GM12878 (cell line): ENCODE measurements at regions not wholly inside any gene's neighbourhood (a gene's known extent, or its start where the extent isn't known, plus 50 kb on each side); places are given as distances from the start of the nearest gene placed in this dataset.

Experiments used
- ATAC-seq: fragments of 200-7000 bp; cut with Tn5 transposase; 3 replicates; pipeline ENCODE4 v1.9.1; 2020; ENCODE audit warnings: mild to moderate bottlenecking, moderate library complexity
- BruUV-seq: library from RNA; stranded (reverse); fragments of 400-500 nt; replicated peaks from 2 replicates; lab custom pipeline; 2021; lab: Mats Ljungman, UMichigan
- CTCF ChIA-PET: fragments of 300-600 bp; sonication (Branson Sonifier 250); formaldehyde crosslinking; extraction: SDS; loops from one replicate; lab custom pipeline; 2021; ENCODE audit warnings: inconsistent platforms; lab: Yijun Ruan, JAX
- POLR2A ChIA-PET: fragments of 350-600 bp; formaldehyde crosslinking; extraction: SDS; loops from one replicate; lab custom pipeline; 2021; ENCODE audit warnings: inconsistent platforms; lab: Charles Lee
- RAD21 ChIA-PET: fragments of 300-600 bp; sonication (Branson Sonifier 250); formaldehyde crosslinking; loops from one replicate; lab custom pipeline; 2023; ENCODE audit warnings: antibody characterized with exemption; ENCODE audit not compliant: unreplicated experiment; lab: Charles Lee
- SMC1A ChIA-PET: fragments of 300-600 bp; sonication (Branson Sonifier 250); formaldehyde crosslinking; loops from one replicate; lab custom pipeline; 2023; ENCODE audit not compliant: unreplicated experiment, uncharacterized antibody; lab: Charles Lee
- DNase-seq: peaks from one replicate; pipeline ENCODE4 v3.0.0-alpha.2; 2011; ENCODE audit warnings: low read depth, low spot score
- FAIRE-seq: peaks from 3 replicates; lab custom pipeline; 2011; peaks lifted over from hg19 to GRCh38; lab: Jason Lieb, UNC
- H2AFZ ChIP-seq: 2 replicates; pipeline ENCODE4 v1.6.0; 2011; ENCODE audit warnings: low read depth, low read length, control low read depth; ENCODE audit not compliant: control insufficient read depth
- H3K27ac ChIP-seq: 2 replicates; pipeline ENCODE4 v1.5.1; 2011; ENCODE audit warnings: control low read depth; ENCODE audit not compliant: control insufficient read depth, insufficient read depth
- H3K27me3 ChIP-seq, 2 experiments: replicated peaks in 1 of 2; 2 replicates each; pipeline versions ENCODE4 v1.6.0 to v1.6.1; 2011; ENCODE audit warnings: low read length in 1 of 2; ENCODE audit not compliant: control insufficient read depth in 2 of 2, insufficient read depth in 2 of 2
- H3K36me3 ChIP-seq, 2 experiments: 2 replicates each; pipeline ENCODE4 v1.5.1; 2011; ENCODE audit warnings: low read length in 1 of 2; ENCODE audit not compliant: control insufficient read depth in 2 of 2, insufficient read depth in 2 of 2
- H3K4me1 ChIP-seq: 2 replicates; pipeline ENCODE4 v1.6.1; 2011; ENCODE audit warnings: mild to moderate bottlenecking, low read length, moderate library complexity, mixed read lengths; ENCODE audit not compliant: control insufficient read depth, insufficient read depth
- H3K4me2 ChIP-seq: 2 replicates; pipeline ENCODE4 v1.6.0; 2011; ENCODE audit warnings: control low read depth; ENCODE audit not compliant: control insufficient read depth, insufficient read depth
- H3K4me3 ChIP-seq: fragments of 200-600 bp; sonication (generic); 2 replicates; pipeline ENCODE4 v1.5.1; 2016
- H3K79me2 ChIP-seq: 2 replicates; pipeline ENCODE4 v1.6.0; 2011; ENCODE audit warnings: low read length; ENCODE audit not compliant: control insufficient read depth, insufficient read depth
- H3K9ac ChIP-seq: 2 replicates; pipeline ENCODE4 v1.8.0; 2011; ENCODE audit warnings: low read length, control low read depth, mixed read lengths; ENCODE audit not compliant: control insufficient read depth, insufficient read depth
- H3K9me3 ChIP-seq: replicated peaks from 3 replicates; pipeline ENCODE4 v1.5.1; 2011; ENCODE audit warnings: mild to moderate bottlenecking, low read length; ENCODE audit not compliant: control insufficient read depth, insufficient read depth
- H4K20me1 ChIP-seq: 2 replicates; pipeline ENCODE4 v1.6.0; 2011; ENCODE audit not compliant: control insufficient read depth, insufficient read depth
- BRCA1 ChIP-seq: IDR thresholded peaks from 2 replicates; pipeline ENCODE4 v1.6.1; 2011; ENCODE audit warnings: low read depth, low read length, improper control_type of control experiment
- CBFB ChIP-seq: IDR thresholded peaks from 2 replicates; pipeline ENCODE4 v1.6.1; 2016; ENCODE audit warnings: antibody characterized with exemption, low read depth
- CBX5 ChIP-seq: sonication (generic); IDR thresholded peaks from 2 replicates; pipeline ENCODE4 v1.6.1; 2016; ENCODE audit warnings: low read depth, moderate library complexity, mild to moderate bottlenecking, inconsistent platforms
- CTCF ChIP-seq, 3 experiments: IDR thresholded peaks in 2 of 3; conservative IDR thresholded peaks in 1 of 3; 2 replicates each; pipeline ENCODE4 v1.5.1; 2011; ENCODE audit warnings: low read depth in 3 of 3, low read length in 3 of 3, mild to moderate bottlenecking in 3 of 3, control low read depth in 2 of 3, moderate library complexity in 2 of 3, inconsistent platforms in 1 of 3, mixed read lengths in 1 of 3; ENCODE audit not compliant: control insufficient read depth in 2 of 3, insufficient read depth in 1 of 3; ENCODE audit errors: extremely low read depth in 1 of 3
- DPF2 ChIP-seq: fragments of 450-650 bp; IDR thresholded peaks from 2 replicates; pipeline ENCODE4 v1.6.1; 2017; ENCODE audit warnings: mild to moderate bottlenecking
- EED ChIP-seq: sonication (generic); IDR thresholded peaks from 2 replicates; pipeline ENCODE4 v1.6.1; 2016; ENCODE audit warnings: antibody characterized with exemption, low read depth
- HDAC2 ChIP-seq: fragments of 200-600 bp; sonication (generic); IDR thresholded peaks from 2 replicates; pipeline ENCODE4 v1.6.1; 2017
- NR2C2 ChIP-seq: IDR thresholded peaks from 2 replicates; pipeline ENCODE4 v1.6.1; 2011; ENCODE audit warnings: borderline replicate concordance, low read depth; ENCODE audit not compliant: control insufficient read depth, insufficient read length
- POU2F2 ChIP-seq: IDR thresholded peaks from 3 replicates; pipeline ENCODE4 v1.6.1; 2011; ENCODE audit warnings: low read depth, mild to moderate bottlenecking, low read length, borderline replicate concordance
- PRDM15 ChIP-seq: fragments of 450-650 bp; formaldehyde crosslinking; IDR thresholded peaks from 2 replicates; pipeline ENCODE4 v1.4.0; 2020; ENCODE audit warnings: mild to moderate bottlenecking, moderate library complexity
- RELB ChIP-seq: fragments of 450-650 bp; IDR thresholded peaks from 2 replicates; pipeline ENCODE4 v1.6.1; 2017; ENCODE audit warnings: low read depth, mild to moderate bottlenecking, moderate library complexity
- SMC3 ChIP-seq: IDR thresholded peaks from 2 replicates; pipeline ENCODE4 v1.6.1; 2011; ENCODE audit warnings: low read length, improper control_type of control experiment, borderline replicate concordance
- SP1 ChIP-seq: IDR thresholded peaks from one replicate; pipeline ENCODE4 v1.6.1; 2011; ENCODE audit warnings: low read depth, low read length
- STAT1 ChIP-seq: fragments of 450-650 bp; conservative IDR thresholded peaks from 2 replicates; pipeline ENCODE4 v1.6.1; 2014; ENCODE audit warnings: antibody characterized with exemption, mild to moderate bottlenecking
- SUZ12 ChIP-seq: fragments of 200-600 bp; sonication (generic); IDR thresholded peaks from one replicate; pipeline ENCODE4 v1.6.1; 2018; ENCODE audit warnings: antibody characterized with exemption, mild to moderate bottlenecking; ENCODE audit not compliant: unreplicated experiment
- TARDBP ChIP-seq: IDR thresholded peaks from 2 replicates; pipeline ENCODE4 v1.6.1; 2016; ENCODE audit warnings: borderline replicate concordance
- TCF12 ChIP-seq: IDR thresholded peaks from 2 replicates; pipeline ENCODE4 v1.6.1; 2011; ENCODE audit warnings: low read depth, mild to moderate bottlenecking, low read length
- ZNF274 ChIP-seq: IDR thresholded peaks from one replicate; pipeline ENCODE4 v1.8.0; 2011; ENCODE audit not compliant: insufficient read length, insufficient read depth
- WGBS: methylation state at CpG from one replicate; pipeline ENCODE4 v1.1.6; 2016; ENCODE audit warnings: low lambda C conversion rate; ENCODE audit not compliant: insufficient replicate concordance, insufficient coverage; ENCODE audit errors: missing lambda C conversion rate; 5-methylcytosine and 5-hydroxymethylcytosine counted together
- in situ Hi-C: fragments of 300-500 bp; cut with MboI; formaldehyde crosslinking; loops from 9 replicates; pipeline ENCODE4 v1.14.3; 2018; ENCODE audit warnings: mixed read lengths
- intact Hi-C: fragments of 100-400 bp; cut with micrococcal nuclease; formaldehyde crosslinking; loops from one replicate; pipeline ENCODE4 v1.14.2; 2022; ENCODE audit not compliant: unreplicated experiment

GRCh38 chr4:156569535-156569934 lies 402.1 kb downstream of the PDGFC start:
- H3K9me3 ChIP-seq: no peaks in the 10 kb centered on the region
- ATAC-seq (no peak), DNase-seq (no peak), FAIRE-seq (no peak)
- CTCF ChIA-PET: no interaction called here
- H3K27ac ChIP-seq: no peak overlapping the region
- WGBS: 49% methylated on average over 2 of the region's 2 CpGs
- SMC1A ChIA-PET: no interaction called here
- in situ Hi-C loops: no loop called here
- POLR2A ChIA-PET: no interaction called here
- no peaks in the 10 kb centered on the region for H3K36me3 ChIP-seq
- TF ChIP-seq NR2C2: no peak
- no peak for TF ChIP-seq ZNF274
- no peak for TF ChIP-seq EED
- no peak for TF ChIP-seq HDAC2
- no peak for TF ChIP-seq SMC3
- no peak for TF ChIP-seq TCF12
- TF ChIP-seq PRDM15 (CRISPR knock-in tag): no peak
- TF ChIP-seq CTCF (IDR thresholded peaks at IDR 0.05 in 2 of 3, conservative IDR thresholded peaks at IDR 0.05 in 1 of 3; ENCODE audit: control insufficient read depth in 2 of 3, extremely low read depth in 1 of 3, insufficient read depth in 1 of 3, low read depth in 3 of 3, low read length in 3 of 3): no peak
- TF ChIP-seq STAT1: no peak
- TF ChIP-seq CBFB: no peak
- no peak for TF ChIP-seq SP1
- no peak for TF ChIP-seq BRCA1
- TF ChIP-seq RELB: no peak
- no peak for TF ChIP-seq TARDBP
- no peak for TF ChIP-seq DPF2
- no peak for TF ChIP-seq CBX5
- TF ChIP-seq POU2F2: no peak
- TF ChIP-seq SUZ12: no peak
- intact Hi-C loops: no loop called here
- RAD21 ChIA-PET: no interaction called here
- no peaks in the 10 kb centered on the region for H3K79me2 ChIP-seq
- H3K4me2 ChIP-seq: no peak overlapping the region
- H2AFZ ChIP-seq: no peak overlapping the region
- no TSS peak for BruUV-seq
- H4K20me1 ChIP-seq: no peaks in the 10 kb centered on the region
- H3K9ac ChIP-seq: no peak overlapping the region
- H3K4me1 ChIP-seq: no peaks in the 10 kb centered on the region
- H3K27me3 ChIP-seq: no peaks in the 10 kb centered on the region
- H3K4me3 ChIP-seq: no peak overlapping the region
